Tibial artery (tissue), 4 donors: ENCODE measurements at regions not wholly inside any gene's neighbourhood (a gene's known extent, or its start where the extent isn't known, plus 50 kb on each side); places are given as distances from the start of the nearest gene placed in this dataset.

Source experiments
- DNase-seq, 2 donors: peaks; one replicate each; pipeline ENCODE4 v3.0.0-alpha.2; 2019
- H3K27ac ChIP-seq, 2 donors: fragments of 200-600 bp; sonication (generic) in 1 of 2; 1 replicate in 1 of 2; 2 replicates in 1 of 2; pipeline ENCODE4 v1.5.1; 2018 to 2019; ENCODE audit warnings: mild to moderate bottlenecking in 1 of 2
- H3K27me3 ChIP-seq, 2 donors: fragments of 200-600 bp; sonication (generic) in 1 of 2; one replicate each; pipeline versions ENCODE4 v1.5.1 to v1.6.0; 2016 to 2019
- H3K36me3 ChIP-seq, 3 donors: fragments of 200-600 bp; sonication (generic) in 2 of 3; one replicate each; pipeline ENCODE4 v1.5.1; 2016 to 2019; ENCODE audit warnings: mild to moderate bottlenecking in 2 of 3
- H3K4me1 ChIP-seq, 4 donors: fragments of 200-600 bp; sonication (generic) in 2 of 4; 1 replicate in 3 of 4; 2 replicates in 1 of 4; pipeline ENCODE4 v1.5.1; 2016 to 2019
- H3K4me3 ChIP-seq, 2 donors: fragments of 200-600 bp; sonication (generic) in 1 of 2; 1 replicate in 1 of 2; 2 replicates in 1 of 2; pipeline ENCODE4 v1.5.1; 2018 to 2019; ENCODE audit warnings: mild to moderate bottlenecking in 2 of 2
- H3K9me3 ChIP-seq, 3 donors: fragments of 200-600 bp; sonication (generic) in 1 of 3; one replicate each; pipeline ENCODE4 v1.5.1; 2016 to 2019
- CTCF ChIP-seq, 2 experiments: fragments of 200-600 bp in 1 of 2; fragments of 450-650 bp in 1 of 2; IDR thresholded peaks; one replicate each; pipeline ENCODE4 v1.5.1; 2017 to 2019; ENCODE audit warnings: antibody characterized with exemption in 2 of 2, mild to moderate bottlenecking in 1 of 2, moderate library complexity in 1 of 2
- intact Hi-C: fragments of 100-400 bp; cut with DNase I; formaldehyde crosslinking; loops from one replicate; pipeline ENCODE4 v1.15.0; 2023; ENCODE audit warnings: low total_unique reads

GRCh38 chr6:169098116-169098515 lies 155.5 kb downstream of the THBS2 start:
- Histone ChIP-seq H3K4me3 (no peak overlapping the region), H3K9me3 (no peaks in the 10 kb centered on the region), H3K36me3 (no peaks in the 10 kb centered on the region), H3K4me1 (peaks cover 0 to 4% (median 0%) of the 10 kb centered on the region in 4 donors), H3K27ac (no peak overlapping the region), H3K27me3 (no peaks in the 10 kb centered on the region)
- no peak for DNase-seq
- no peak for TF ChIP-seq CTCF (IDR thresholded peaks at IDR 0.05)
- intact Hi-C loops: no loop called here

GRCh38 chr6:169097381-169097959 lies 156.2 kb downstream of the THBS2 start:
- H3K4me3 ChIP-seq: no peak overlapping the region
- peaks cover 0 to 4% (median 0%) of the 10 kb centered on the region in 4 donors for H3K4me1 ChIP-seq
- H3K27me3 ChIP-seq: no peaks in the 10 kb centered on the region
- no peak for TF ChIP-seq CTCF (IDR thresholded peaks at IDR 0.05)
- H3K36me3 ChIP-seq: no peaks in the 10 kb centered on the region
- intact Hi-C loops: no loop called here
- DNase-seq: no peak
- H3K27ac ChIP-seq: no peak overlapping the region
- no peaks in the 10 kb centered on the region for H3K9me3 ChIP-seq

- no peak overlapping the region for H3K27ac ChIP-seq
- no peaks in the 10 kb centered on the region for H3K9me3 ChIP-seq
- no peaks in the 10 kb centered on the region for H3K4me1 ChIP-seq
- H3K36me3 ChIP-seq: no peaks in the 10 kb centered on the region
- no peak overlapping the region for H3K4me3 ChIP-seq
- intact Hi-C loops: no loop called here
- DNase-seq: no peak
- no peak for TF ChIP-seq CTCF (IDR thresholded peaks at IDR 0.05)
- no peaks in the 10 kb centered on the region for H3K27me3 ChIP-seq
Measured at GRCh38 chr6:169096388-169096787, 157.3 kb downstream of the THBS2 start.

GRCh38 chr6:169095153-169095552 lies 158.5 kb downstream of the THBS2 start:
- TF ChIP-seq CTCF (IDR thresholded peaks at IDR 0.05): no peak
- H3K4me3 ChIP-seq: no peak overlapping the region
- H3K27ac ChIP-seq: no peak overlapping the region
- intact Hi-C loops: no loop called here
- H3K27me3 ChIP-seq: no peaks in the 10 kb centered on the region
- no peak for DNase-seq
- no peaks in the 10 kb centered on the region for H3K4me1 ChIP-seq
- H3K9me3 ChIP-seq: peaks cover 0 to 6% (median 6%) of the 10 kb centered on the region in 3 donors
- H3K36me3 ChIP-seq: no peaks in the 10 kb centered on the region

- no peaks in the 10 kb centered on the region for H3K27me3 ChIP-seq
- H3K4me1 ChIP-seq: no peaks in the 10 kb centered on the region
- no peak for DNase-seq
- intact Hi-C loops: no loop called here
- peaks cover 0 to 6% (median 6%) of the 10 kb centered on the region in 3 donors for H3K9me3 ChIP-seq
- no peak for TF ChIP-seq CTCF (IDR thresholded peaks at IDR 0.05)
- H3K4me3 ChIP-seq: no peak overlapping the region
- no peaks in the 10 kb centered on the region for H3K36me3 ChIP-seq
- no peak overlapping the region for H3K27ac ChIP-seq
Measured at GRCh38 chr6:169094552-169094950, 159.1 kb downstream of the THBS2 start.
